H1 (cell line): ENCODE measurements at regions not wholly inside any gene's neighbourhood (a gene's known extent, or its start where the extent isn't known, plus 50 kb on each side); places are given as distances from the start of the nearest gene placed in this dataset.

Experiments used
- CTCF ChIA-PET: fragments of 300-600 bp; sonication (Branson Sonifier 250); formaldehyde crosslinking; loops from one replicate; lab custom pipeline; 2021; ENCODE audit not compliant: partially characterized antibody; lab: Charles Lee
- POLR2A ChIA-PET: fragments of 300-600 bp; sonication (Branson Sonifier 250); formaldehyde crosslinking; loops from one replicate; lab custom pipeline; 2021; ENCODE audit warnings: inconsistent platforms; ENCODE audit not compliant: partially characterized antibody; lab: Charles Lee
- DNase-seq, 2 experiments: peaks; one replicate each; pipeline versions ENCODE4 v3.0.0 to v3.0.0-alpha.2; 2010 to 2022; ENCODE audit warnings: low spot score in 2 of 2, low read depth in 1 of 2, mixed read lengths in 1 of 2
- FAIRE-seq: peaks from 2 replicates; lab custom pipeline; 2011; peaks lifted over from hg19 to GRCh38; lab: Jason Lieb, UNC
- H2AFZ ChIP-seq: 2 replicates; pipeline ENCODE4 v1.8.1; 2012; ENCODE audit warnings: low read length, inconsistent platforms
- H2AK5ac ChIP-seq: 2 replicates; pipeline ENCODE4 v1.6.1; 2013; ENCODE audit warnings: low read depth, low read length
- H2BK120ac ChIP-seq: replicated peaks from 2 replicates; pipeline ENCODE3; 2013; ENCODE audit warnings: low read depth, low read length, inconsistent platforms
- H2BK12ac ChIP-seq: 2 replicates; pipeline ENCODE4 v1.6.1; 2013; ENCODE audit warnings: low read depth, low read length
- H2BK15ac ChIP-seq: 2 replicates; pipeline ENCODE4 v1.6.1; 2013; ENCODE audit warnings: low read length
- H2BK20ac ChIP-seq: 2 replicates; pipeline ENCODE4 v1.6.1; 2013; ENCODE audit warnings: low read length
- H2BK5ac ChIP-seq: 2 replicates; pipeline ENCODE4 v1.6.1; 2013; ENCODE audit warnings: low read depth, low read length
- H3K14ac ChIP-seq: 2 replicates; pipeline ENCODE4 v1.6.1; 2013; ENCODE audit warnings: inconsistent platforms; ENCODE audit not compliant: insufficient read length
- H3K18ac ChIP-seq: 2 replicates; pipeline ENCODE4 v1.6.1; 2013; ENCODE audit warnings: low read length; ENCODE audit errors: extremely low read depth
- H3K23ac ChIP-seq: 2 replicates; pipeline ENCODE4 v1.6.1; 2013; ENCODE audit warnings: inconsistent platforms; ENCODE audit not compliant: insufficient read length
- H3K23me2 ChIP-seq: 2 replicates; pipeline ENCODE4 v1.6.1; 2013; ENCODE audit warnings: low read depth, low read length
- H3K27ac ChIP-seq: 2 replicates; pipeline ENCODE4 v1.6.1; 2011; ENCODE audit warnings: low read depth, low read length, inconsistent platforms
- H3K27me3 ChIP-seq, 4 experiments: replicated peaks in 1 of 4; 1 replicate in 1 of 4; 2 replicates in 3 of 4; pipeline versions ENCODE4 v1.6.1 to v1.8.1; 2011 to 2013; ENCODE audit warnings: low read length in 3 of 4, mild to moderate bottlenecking in 3 of 4, inconsistent platforms in 2 of 4, mixed read lengths in 2 of 4, moderate library complexity in 1 of 4; ENCODE audit not compliant: control insufficient read depth in 3 of 4, insufficient read depth in 3 of 4; ENCODE audit errors: extremely low read depth in 1 of 4
- H3K36me3 ChIP-seq, 4 experiments: 2 replicates each; pipeline versions ENCODE4 v1.6.1 to v1.8.1; 2011 to 2013; ENCODE audit warnings: mild to moderate bottlenecking in 4 of 4, low read length in 3 of 4, moderate library complexity in 2 of 4, control low read depth in 1 of 4, inconsistent platforms in 1 of 4; ENCODE audit not compliant: insufficient read depth in 4 of 4, control insufficient read depth in 2 of 4
- H3K4ac ChIP-seq: replicated peaks from 2 replicates; pipeline ENCODE3; 2013; ENCODE audit warnings: low read length, low read depth, mixed read lengths, inconsistent platforms; ENCODE audit not compliant: insufficient read length
- H3K4me1 ChIP-seq, 4 experiments: replicated peaks in 1 of 4; 1 replicate in 1 of 4; 2 replicates in 3 of 4; pipeline versions ENCODE4 v1.6.1 to v1.8.1; 2011 to 2013; ENCODE audit warnings: low read length in 3 of 4, inconsistent platforms in 2 of 4, mixed read lengths in 1 of 4; ENCODE audit not compliant: insufficient read depth in 4 of 4, control insufficient read depth in 3 of 4
- H3K4me2 ChIP-seq, 2 experiments: 2 replicates each; pipeline versions ENCODE4 v1.6.1 to v1.8.1; 2011 to 2013; ENCODE audit warnings: low read depth in 2 of 2, low read length in 2 of 2, control low read depth in 1 of 2, inconsistent platforms in 1 of 2, mild to moderate bottlenecking in 1 of 2; ENCODE audit not compliant: insufficient read depth in 1 of 2
- H3K4me3 ChIP-seq, 4 experiments: fragments of 200-600, 300-600 bp in 1 of 4; sonication (generic), shearing (Covaris generic), sonication (Bioruptor Twin) in 1 of 4; 2 replicates each; pipeline versions ENCODE4 v1.5.1 to v1.8.1; 2011 to 2016; ENCODE audit warnings: low read length in 4 of 4, low read depth in 3 of 4, control low read depth in 2 of 4, inconsistent platforms in 2 of 4, mild to moderate bottlenecking in 2 of 4, mixed read lengths in 1 of 4, moderate library complexity in 1 of 4; ENCODE audit not compliant: insufficient read depth in 2 of 4; ENCODE audit errors: extremely low read depth in 1 of 4
- H3K56ac ChIP-seq: replicated peaks from 2 replicates; pipeline ENCODE3; 2013; ENCODE audit warnings: low read depth, mild to moderate bottlenecking, mixed read lengths, low read length, inconsistent platforms; ENCODE audit not compliant: insufficient read length
- H3K79me1 ChIP-seq: 2 replicates; pipeline ENCODE4 v1.6.1; 2013; ENCODE audit warnings: low read depth, low read length, control low read depth
- H3K79me2 ChIP-seq, 2 experiments: 2 replicates each; pipeline versions ENCODE4 v1.6.1 to v1.8.1; 2012 to 2013; ENCODE audit warnings: low read length in 2 of 2, mild to moderate bottlenecking in 2 of 2, inconsistent platforms in 1 of 2; ENCODE audit not compliant: insufficient read depth in 2 of 2, control insufficient read depth in 1 of 2
- H3K9ac ChIP-seq, 4 experiments: replicated peaks in 1 of 4; 1 replicate in 1 of 4; 2 replicates in 3 of 4; pipeline versions ENCODE4 v1.6.1 to v1.8.1; 2011 to 2013; ENCODE audit warnings: low read depth in 3 of 4, low read length in 3 of 4, control low read depth in 2 of 4, mild to moderate bottlenecking in 2 of 4, moderate library complexity in 2 of 4, inconsistent platforms in 1 of 4; ENCODE audit errors: extremely low read depth in 1 of 4
- H3K9me3 ChIP-seq, 2 experiments: 2 replicates each; pipeline versions ENCODE4 v1.6.1 to v1.8.1; 2012 to 2013; ENCODE audit warnings: mild to moderate bottlenecking in 2 of 2, moderate library complexity in 2 of 2, control low read depth in 1 of 2, inconsistent platforms in 1 of 2, low read depth in 1 of 2, low read length in 1 of 2, mixed read lengths in 1 of 2; ENCODE audit not compliant: insufficient read depth in 2 of 2
- H4K20me1 ChIP-seq, 2 experiments: replicated peaks in 1 of 2; 2 replicates each; pipeline versions ENCODE3 to v1.8.1; 2011 to 2013; ENCODE audit warnings: inconsistent platforms in 2 of 2, low read length in 2 of 2, mild to moderate bottlenecking in 1 of 2; ENCODE audit not compliant: insufficient read depth in 2 of 2, control insufficient read depth in 1 of 2
- H4K5ac ChIP-seq: 2 replicates; pipeline ENCODE4 v1.6.1; 2013; ENCODE audit warnings: low read length, low read depth, mixed read lengths, inconsistent platforms; ENCODE audit not compliant: insufficient read length
- H4K8ac ChIP-seq: 2 replicates; pipeline ENCODE4 v1.8.0; 2013; ENCODE audit warnings: mild to moderate bottlenecking, moderate library complexity, low read length, inconsistent platforms; ENCODE audit not compliant: insufficient read depth; ENCODE audit errors: extremely low read depth
- H4K91ac ChIP-seq: replicated peaks from 2 replicates; pipeline ENCODE3; 2013; ENCODE audit warnings: low read length, mixed read lengths, inconsistent platforms; ENCODE audit not compliant: insufficient read length
- ATF3 ChIP-seq: IDR thresholded peaks from 2 replicates; pipeline ENCODE4 v1.6.1; 2011; ENCODE audit warnings: low read depth, mild to moderate bottlenecking, low read length; ENCODE audit not compliant: insufficient read depth
- BCL11A ChIP-seq, 2 experiments: IDR thresholded peaks; one replicate each; pipeline ENCODE4 v1.6.1; 2011; ENCODE audit warnings: low read depth in 2 of 2, low read length in 2 of 2, mild to moderate bottlenecking in 2 of 2
- BRCA1 ChIP-seq: IDR thresholded peaks from 2 replicates; pipeline ENCODE4 v1.6.1; 2012; ENCODE audit warnings: low read depth, low read length, improper control_type of control experiment
- CBX8 ChIP-seq: fragments of 300-800, 300-1000 bp; sonication (generic); IDR thresholded peaks from 2 replicates; pipeline ENCODE4 v1.7.1; 2016; ENCODE audit warnings: low read depth, low read length, borderline replicate concordance
- CREB1 ChIP-seq: IDR thresholded peaks from 2 replicates; pipeline ENCODE4 v1.6.1; 2012; ENCODE audit warnings: inconsistent platforms
- CTBP2 ChIP-seq: IDR thresholded peaks from 2 replicates; pipeline ENCODE4 v1.7.0; 2011; ENCODE audit warnings: borderline replicate concordance, mild to moderate bottlenecking, moderate library complexity, mixed read lengths, low read length; ENCODE audit not compliant: insufficient read depth, insufficient read length
- CTCF ChIP-seq, 3 experiments: IDR thresholded peaks; 1 replicate in 2 of 3; 2 replicates in 1 of 3; pipeline versions ENCODE4 v1.5.1 to v1.6.1; 2011; ENCODE audit warnings: low read length in 3 of 3, mild to moderate bottlenecking in 3 of 3, inconsistent platforms in 2 of 3, low read depth in 1 of 3, moderate library complexity in 1 of 3; ENCODE audit not compliant: insufficient read depth in 1 of 3; ENCODE audit errors: control extremely low read depth in 1 of 3
- EZH2 ChIP-seq: fragments of 200-600 bp; sonication (generic); IDR thresholded peaks from 2 replicates; pipeline ENCODE4 v1.7.1; 2012; ENCODE audit warnings: low read depth, mild to moderate bottlenecking, moderate library complexity, low read length, inconsistent platforms; ENCODE audit not compliant: severe bottlenecking
- HDAC6 ChIP-seq: IDR thresholded peaks from one replicate; pipeline ENCODE4 v1.7.1; 2012; ENCODE audit warnings: low read depth, mild to moderate bottlenecking, inconsistent platforms, low read length, moderate library complexity
- SAP30 ChIP-seq: fragments of 300-600 bp; sonication (generic); IDR thresholded peaks from 2 replicates; pipeline ENCODE4 v1.7.1; 2012; ENCODE audit warnings: low read length, moderate library complexity, mild to moderate bottlenecking, inconsistent platforms; ENCODE audit not compliant: insufficient read depth, insufficient replicate concordance
- SP2 ChIP-seq: IDR thresholded peaks from 2 replicates; pipeline ENCODE4 v1.6.1; 2012; ENCODE audit warnings: mild to moderate bottlenecking, low read length, inconsistent platforms
- TAF1 ChIP-seq: IDR thresholded peaks from 2 replicates; pipeline ENCODE4 v1.6.1; 2011; ENCODE audit warnings: mild to moderate bottlenecking, low read depth, low read length
- WGBS, 2 experiments: shearing (Covaris generic) in 1 of 2; methylation state at CpG; one replicate each; pipeline versions ENCODE4 v1.1.6 to v1.1.7; 2013 to 2015; ENCODE audit warnings: low lambda C conversion rate in 2 of 2, mixed read lengths in 2 of 2, inconsistent platforms in 1 of 2, low coverage in 1 of 2, missing lambda C conversion rate in 1 of 2; ENCODE audit not compliant: insufficient replicate concordance in 2 of 2, insufficient coverage in 1 of 2, insufficient read length in 1 of 2; ENCODE audit errors: extremely low coverage in 1 of 2, missing lambda C conversion rate in 1 of 2; 5-methylcytosine and 5-hydroxymethylcytosine counted together

- Histone ChIP-seq H3K9me3 (no peaks in the 10 kb centered on the region), H4K20me1 (no peaks in the 10 kb centered on the region), H3K36me3 (no peaks in the 10 kb centered on the region), H3K56ac (no peak overlapping the region), H2BK5ac (no peak overlapping the region), H3K27ac (no peak overlapping the region), H3K14ac (no peak overlapping the region), H2BK20ac (no peak overlapping the region), H3K27me3 (no peaks in the 10 kb centered on the region), H3K79me1 (no peaks in the 10 kb centered on the region), H2BK15ac (no peak overlapping the region), H2BK12ac (no peak overlapping the region), H4K5ac (no peak overlapping the region), H3K23me2 (no peaks in the 10 kb centered on the region), H2AFZ (no peak overlapping the region), H2BK120ac (no peak overlapping the region), H4K91ac (no peak overlapping the region), H2AK5ac (no peak overlapping the region), H3K9ac (no peak overlapping the region), H3K4me2 (no peak overlapping the region), H3K4ac (no peak overlapping the region), H3K18ac (no peak overlapping the region), H3K4me3 (no peak overlapping the region), H3K4me1 (no peaks in the 10 kb centered on the region), H3K79me2 (no peaks in the 10 kb centered on the region), H4K8ac (no peak overlapping the region), H3K23ac (no peak overlapping the region)
- DNase-seq, result no peak
- FAIRE-seq, result no peak
- POLR2A ChIA-PET, result no interaction called here
- CTCF ChIA-PET, result no interaction called here
- WGBS, 2 experiments, result 94% methylated on average over 19 of the region's 19 CpGs; no CpG with 5 or more reads in 1 of the 2 experiments
- TF ChIP-seq SP2, result no peak
- TF ChIP-seq ATF3, result no peak
- no peak for TF ChIP-seq CBX8
- TF ChIP-seq SAP30, result no peak
- no peak for TF ChIP-seq HDAC6
- TF ChIP-seq EZH2, result no peak
- TF ChIP-seq BCL11A (IDR thresholded peaks at IDR 0.05; ENCODE audit: low read depth in 2 of 2, low read length in 2 of 2), result no peak
- TF ChIP-seq TAF1, result no peak
- TF ChIP-seq CTCF (IDR thresholded peaks at IDR 0.05; ENCODE audit: control extremely low read depth in 1 of 3, insufficient read depth in 1 of 3, low read depth in 1 of 3, low read length in 3 of 3), result no peak
- no peak for TF ChIP-seq CREB1
- TF ChIP-seq CTBP2, result no peak
- TF ChIP-seq BRCA1, result no peak
Measured at GRCh38 chr9:108626743-108627142, 229.0 kb downstream of the ACTL7B start.
